GM12874 (cell line): ENCODE measurements at regions not wholly inside any gene's neighbourhood (a gene's known extent, or its start where the extent isn't known, plus 50 kb on each side); places are given as distances from the start of the nearest gene placed in this dataset.

Experiments used
- CTCF ChIP-seq: IDR thresholded peaks from 2 replicates; pipeline ENCODE4 v1.5.1; 2011; ENCODE audit warnings: low read depth, mild to moderate bottlenecking, control low read depth, low read length, moderate library complexity; ENCODE audit not compliant: insufficient read depth

GRCh38 chr12:3933074-3933818 is 60.0 kb upstream of the PARP11 start:
- TF ChIP-seq CTCF: no peak

- TF ChIP-seq CTCF: no peak
Observed at GRCh38 chr12:3931776-3932175, 58.6 kb upstream of the PARP11 start.

GRCh38 chr12:3931206-3931605 is 58.0 kb upstream of the PARP11 start:
- TF ChIP-seq CTCF: no peak

GRCh38 chr12:3929875-3930615 is 56.8 kb upstream of the PARP11 start:
- no peak for TF ChIP-seq CTCF

DNA sequence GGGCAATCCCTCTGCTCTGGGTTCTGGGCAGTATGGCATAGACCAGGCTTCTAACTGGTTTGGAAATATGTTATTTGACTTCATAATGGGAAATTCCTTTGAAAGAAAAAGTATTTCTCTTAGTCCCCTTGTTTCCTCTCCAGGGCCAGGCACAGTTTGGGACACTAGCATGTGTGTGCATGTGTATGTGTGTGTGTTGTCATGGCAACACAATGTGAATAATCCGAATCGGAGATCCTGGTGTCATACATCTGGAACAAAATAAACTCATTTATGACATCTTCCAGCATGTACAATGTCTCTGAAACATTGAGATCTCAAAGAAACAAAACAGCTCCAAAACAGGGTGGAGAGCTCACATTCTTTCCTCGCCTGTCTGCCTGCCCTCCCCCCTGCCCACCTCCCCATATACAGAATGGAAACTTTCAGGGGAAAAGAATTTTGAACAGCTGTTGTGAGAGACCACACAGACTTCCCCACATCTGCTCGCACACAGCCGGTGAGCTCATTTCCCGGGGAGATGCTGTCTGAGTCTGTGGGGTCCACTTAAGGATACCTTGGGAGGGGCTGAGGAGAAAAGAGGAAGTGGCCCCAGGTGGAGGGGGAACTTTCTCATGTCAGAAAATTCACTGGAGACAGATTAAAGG is 55.5 kb upstream of the PARP11 start:
- TF ChIP-seq CTCF: no peak

- no peak for TF ChIP-seq CTCF
Observed at GRCh38 chr12:3925621-3926020, 52.4 kb upstream of the PARP11 start.

GRCh38 chr12:3924761-3925160 is 51.6 kb upstream of the PARP11 start:
- no peak for TF ChIP-seq CTCF
